DMS53 (cell line): ENCODE measurements at regions not wholly inside any gene's neighbourhood (a gene's known extent, or its start where the extent isn't known, plus 50 kb on each side); places are given as distances from the start of the nearest gene placed in this dataset.

Source experiments
- DNase-seq: peaks from one replicate; lab custom pipeline; 2025; lab: John Stamatoyannopoulos, UW

DNA sequence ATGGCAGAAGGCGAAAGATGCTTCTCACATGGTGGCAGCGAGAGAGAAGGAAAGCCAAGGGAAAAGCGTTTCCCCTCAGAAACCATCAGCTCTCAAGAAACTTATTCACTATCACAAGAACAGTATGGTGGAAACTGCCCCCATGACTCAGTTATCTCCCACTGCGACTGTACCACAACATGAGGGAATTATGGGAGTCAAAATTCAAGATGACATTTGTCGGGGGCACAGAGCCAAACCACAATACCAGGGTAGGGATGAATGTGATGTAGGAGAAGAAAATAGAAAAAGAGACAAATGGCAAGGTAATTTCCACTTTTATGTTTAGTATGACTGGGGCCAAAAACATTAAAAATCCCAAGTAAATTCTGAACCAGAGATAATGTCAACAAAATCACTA, 216.8 kb downstream of the TRIM36 start:
- no peak for DNase-seq

DNA sequence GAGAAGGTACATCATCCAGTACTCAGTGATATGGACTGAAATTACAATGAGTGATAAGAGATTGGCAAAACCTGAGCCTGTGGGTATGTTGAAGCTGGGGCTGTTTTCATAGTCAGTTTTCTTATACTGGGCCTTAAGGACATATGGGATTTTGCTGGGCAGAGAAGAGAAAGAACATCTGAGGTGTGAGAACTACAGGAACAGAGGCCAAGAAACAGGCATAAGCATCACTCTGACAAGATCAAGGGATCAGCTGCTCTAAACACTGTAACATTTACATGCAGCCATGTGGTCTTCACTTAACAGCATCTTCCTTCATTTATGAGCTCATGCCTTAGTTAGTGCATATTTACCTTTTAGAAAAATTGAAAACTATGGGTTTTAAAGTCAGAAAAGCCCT, 220.0 kb downstream of the TRIM36 start:
- no peak for DNase-seq

DNA sequence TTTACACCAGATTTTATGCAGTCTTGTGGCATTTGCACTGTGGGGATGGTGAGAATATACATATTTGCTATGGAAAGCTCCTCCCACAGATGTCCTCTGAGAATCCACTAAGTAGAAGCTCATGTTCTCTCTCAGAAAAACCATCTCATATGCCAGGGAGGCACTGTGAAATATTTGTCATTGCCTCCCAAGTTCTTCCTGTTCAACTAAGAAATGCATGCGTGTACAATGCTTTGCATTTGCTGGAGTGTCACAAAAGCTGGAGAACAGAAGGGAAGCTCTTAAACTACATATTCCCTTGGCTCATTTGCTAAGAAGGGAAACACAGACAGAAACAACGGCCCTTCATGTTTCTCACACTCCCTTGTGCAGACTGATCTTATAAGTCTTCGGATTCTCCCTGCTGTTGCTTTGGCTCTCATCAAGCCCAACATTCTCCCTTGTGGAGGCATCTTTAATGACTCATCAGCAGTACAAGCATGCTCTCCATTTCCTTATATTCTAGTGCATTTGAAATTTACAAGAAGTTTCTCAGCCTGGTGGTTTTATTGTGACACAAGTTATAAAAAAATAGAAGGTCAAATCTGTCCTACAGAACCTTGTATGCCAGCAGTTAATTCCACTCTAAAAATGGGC, 220.6 kb downstream of the TRIM36 start:
- no peak for DNase-seq

DNA sequence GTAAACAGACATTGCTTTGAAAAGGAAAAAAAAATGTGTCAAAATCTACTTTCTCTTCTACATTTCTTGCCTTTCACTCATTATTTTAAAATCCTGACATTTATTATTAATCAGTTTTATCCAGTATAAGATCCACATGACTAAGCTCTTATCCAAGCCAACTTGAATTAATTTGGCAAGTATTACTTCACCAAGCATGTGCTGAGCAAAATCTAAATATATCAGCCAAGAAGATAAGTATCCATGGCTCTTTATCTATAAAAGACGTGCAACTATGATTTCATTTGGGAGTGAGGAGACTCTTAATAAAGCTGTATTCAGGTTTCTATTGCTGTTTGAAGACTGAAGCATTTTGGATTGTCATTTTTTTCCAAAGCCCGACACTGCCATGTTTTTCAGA, 221.3 kb downstream of the TRIM36 start:
- no peak for DNase-seq

DNA sequence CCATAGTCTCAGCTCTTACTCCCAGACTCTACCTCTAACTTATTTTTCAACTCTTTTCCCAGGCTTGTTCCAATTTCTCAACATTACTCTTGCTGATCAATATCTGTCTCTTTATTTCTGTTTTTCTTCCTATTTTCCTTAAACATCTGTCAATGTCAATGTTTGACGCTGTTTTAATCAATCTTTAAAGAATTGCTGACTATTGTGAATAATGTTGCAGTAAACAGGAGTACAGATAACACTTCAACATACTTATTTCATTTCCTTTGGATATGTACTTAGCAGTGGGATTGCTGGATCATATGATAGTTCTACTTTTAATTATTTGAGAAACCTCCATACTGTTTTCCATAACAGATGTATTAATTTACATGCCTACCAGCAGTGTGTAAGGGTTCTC, 229.0 kb downstream of the TRIM36 start:
- DNase-seq: no peak

DNA sequence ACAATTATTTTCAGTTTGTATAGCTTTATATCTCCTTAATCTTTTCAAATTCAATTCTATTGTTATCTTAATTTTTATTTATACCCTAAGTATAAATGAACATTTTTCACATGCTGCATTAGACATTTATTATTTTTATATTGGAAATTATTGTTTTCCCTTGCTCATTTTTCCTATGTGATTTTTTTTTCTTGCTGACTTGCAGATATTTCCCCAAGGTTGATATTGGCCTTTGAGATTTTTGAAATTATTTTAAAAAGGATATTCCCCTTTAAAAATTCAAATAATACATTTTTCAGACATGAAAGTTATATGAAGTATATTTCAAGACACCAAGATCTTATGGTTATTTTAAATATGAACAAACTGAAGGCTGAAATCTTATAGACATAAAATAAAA, 234.2 kb downstream of the TRIM36 start:
- no peak for DNase-seq

DNA sequence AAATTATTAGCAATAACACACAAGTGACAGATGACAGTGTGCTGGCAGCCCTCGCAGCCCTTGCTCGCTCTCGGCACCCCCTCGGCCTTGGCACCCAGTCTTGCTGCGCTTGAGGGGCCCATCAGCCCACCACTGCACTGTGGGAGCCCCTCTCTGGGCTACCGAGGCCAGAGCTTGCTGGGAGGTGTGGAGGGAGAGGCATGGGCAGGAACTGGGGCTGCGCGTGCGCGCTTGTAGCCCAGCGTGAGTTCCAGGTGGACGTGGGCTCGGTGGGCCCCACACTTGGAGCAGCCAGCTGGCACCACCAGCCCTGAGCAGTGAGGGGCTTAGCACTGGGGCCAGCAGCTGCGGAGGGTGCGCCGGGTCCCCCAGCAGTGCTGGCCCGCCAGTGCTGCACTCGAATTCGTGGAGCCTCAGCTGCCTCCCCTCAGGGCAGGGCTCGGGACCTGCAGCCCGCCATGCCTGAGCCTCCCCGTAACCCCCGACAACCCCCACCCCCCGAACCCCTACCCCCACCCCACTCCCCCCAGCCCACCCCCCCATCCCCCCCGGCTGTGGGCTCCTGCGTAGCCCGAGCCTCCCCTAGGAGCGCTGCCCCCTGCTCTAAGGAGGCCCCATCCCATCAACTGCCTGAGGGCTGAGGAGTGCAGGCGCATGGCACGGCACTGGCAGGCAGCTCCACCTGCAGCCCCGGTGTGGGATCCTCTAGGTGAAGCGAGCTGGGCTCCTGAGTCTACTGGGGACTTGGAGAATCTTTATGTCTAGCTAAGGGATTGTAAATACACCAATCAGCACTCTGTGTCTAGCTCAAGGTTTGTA, 240.9 kb downstream of the TRIM36 start:
- no peak for DNase-seq

DNA sequence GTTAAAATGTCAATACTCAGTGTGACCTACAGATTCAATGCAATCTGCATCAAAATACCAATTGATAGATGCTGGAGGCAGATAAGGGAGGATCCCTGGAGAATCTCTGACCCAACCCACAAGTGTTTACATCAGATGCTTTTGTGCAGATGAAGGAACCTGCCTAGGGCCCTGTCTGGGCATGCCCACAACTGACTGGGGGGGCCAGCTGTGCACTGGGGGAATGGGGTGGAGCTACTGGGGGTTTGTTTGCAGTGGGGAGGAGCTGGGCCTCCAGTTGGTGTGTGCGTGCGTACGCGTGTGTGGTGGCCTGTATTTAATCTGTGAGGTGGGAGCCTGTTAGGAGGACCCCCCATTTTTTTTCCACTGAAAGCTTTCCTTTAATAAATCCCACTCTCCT, 244.9 kb downstream of the TRIM36 start:
- DNase-seq: no peak

DNA sequence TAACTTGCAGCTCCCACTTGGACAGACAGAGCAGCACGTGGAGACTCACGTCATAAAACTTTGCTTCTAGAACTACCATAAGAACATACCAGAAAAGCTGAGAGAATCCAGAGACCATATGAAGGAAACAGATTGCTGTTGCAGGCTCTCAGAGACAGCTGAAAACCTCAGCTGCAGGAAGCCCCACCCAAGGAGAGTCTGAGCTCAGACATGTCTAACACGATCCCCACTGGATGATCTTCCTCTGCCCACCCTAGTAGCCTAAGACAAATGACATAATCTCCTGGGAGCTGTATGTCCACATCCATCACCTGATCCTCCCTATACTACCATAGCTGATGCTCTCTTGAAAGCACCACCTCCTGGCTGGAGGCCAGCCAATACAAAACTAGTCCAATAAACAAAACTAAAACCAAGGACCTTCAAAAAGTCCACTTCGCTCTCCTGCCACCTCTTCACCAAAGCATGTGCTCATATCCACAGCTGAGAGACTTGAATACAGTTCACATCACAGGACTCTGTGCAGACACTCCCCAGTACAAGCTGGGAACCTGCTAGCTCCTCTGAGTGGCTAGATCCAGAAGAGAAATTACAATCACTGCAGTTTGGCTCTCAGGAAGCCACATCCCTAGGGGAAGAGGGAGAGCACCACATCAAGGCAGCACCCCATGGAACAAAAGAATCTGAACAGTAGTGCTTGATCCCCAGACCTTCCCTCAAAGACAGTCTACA, 257.4 kb downstream of the TRIM36 start:
- no peak for DNase-seq

DNA sequence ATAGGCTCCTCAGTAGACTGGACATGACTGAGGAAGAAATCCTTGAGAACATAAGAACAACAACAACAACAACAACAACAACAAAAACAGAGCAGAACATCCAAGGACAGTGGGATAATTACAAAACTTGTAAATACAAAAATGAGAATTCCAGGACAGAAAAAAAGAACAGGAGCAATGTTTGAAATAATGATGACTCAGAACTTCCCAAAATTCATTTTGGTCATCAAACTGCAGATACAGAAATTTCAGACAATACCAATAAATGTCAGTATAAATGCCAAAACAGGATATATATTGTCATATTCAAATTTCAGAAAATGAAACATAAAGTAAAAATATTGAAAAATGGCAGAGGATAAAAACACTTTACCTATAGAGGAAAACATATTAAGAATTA, 259.0 kb downstream of the TRIM36 start:
- no peak for DNase-seq

DNA sequence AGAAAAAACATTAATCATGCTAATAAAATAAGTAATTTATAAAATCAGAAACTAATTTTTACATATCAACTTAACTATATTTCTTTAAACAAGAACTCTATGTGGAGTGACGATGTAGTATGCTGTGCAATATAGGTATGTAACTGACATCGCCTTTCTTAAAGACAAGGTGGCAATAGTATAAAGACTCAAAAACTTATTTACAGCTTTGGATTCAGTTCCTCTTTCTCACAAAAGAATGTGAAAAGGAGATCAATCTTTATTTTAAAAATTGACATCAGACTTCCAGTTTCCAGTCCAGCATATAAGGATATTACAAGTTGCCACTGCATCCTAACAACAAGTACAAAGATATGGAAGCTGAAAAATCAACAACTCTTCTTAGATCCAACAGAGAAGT, 260.3 kb downstream of the TRIM36 start:
- DNase-seq: no peak

DNA sequence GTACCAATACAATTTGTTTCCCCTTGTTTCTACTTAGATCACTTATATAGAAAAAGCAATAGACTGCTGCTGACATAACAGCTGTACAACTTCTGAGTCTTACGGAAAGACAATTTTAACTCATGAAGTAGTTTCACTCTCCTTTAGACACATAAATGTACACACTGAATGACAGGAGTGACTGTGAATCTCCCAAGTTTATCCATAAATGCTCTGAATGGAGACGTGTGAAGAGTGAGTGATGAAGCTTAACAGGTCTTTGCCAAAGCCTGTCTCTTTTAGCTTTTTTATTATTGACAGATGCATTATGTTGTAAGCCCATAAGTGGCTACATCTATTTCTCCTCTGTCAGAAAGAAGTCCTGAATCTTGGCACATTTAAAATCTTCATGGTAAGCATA, 265.9 kb downstream of the TRIM36 start:
- DNase-seq: no peak

DNA sequence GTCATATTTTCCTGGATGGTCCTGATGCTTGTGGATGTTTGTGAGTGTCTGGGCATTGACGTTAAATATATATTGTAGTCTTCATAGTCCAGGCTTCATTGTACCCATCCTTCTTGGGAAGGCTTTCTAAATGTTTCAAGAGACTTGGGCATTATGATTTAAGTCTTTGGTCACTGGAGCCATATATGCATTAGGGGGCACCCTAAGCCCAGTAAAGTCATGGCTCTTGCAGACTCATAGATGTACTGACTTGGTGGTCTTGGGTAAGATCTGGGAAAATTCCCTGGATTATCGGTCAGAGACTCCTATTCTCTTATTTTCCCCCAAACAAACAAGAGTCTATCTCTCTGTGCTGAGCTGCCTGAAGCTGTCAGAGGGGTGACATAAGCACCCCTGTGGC, 271.1 kb downstream of the TRIM36 start:
- DNase-seq: peak; percentile 2

DNA sequence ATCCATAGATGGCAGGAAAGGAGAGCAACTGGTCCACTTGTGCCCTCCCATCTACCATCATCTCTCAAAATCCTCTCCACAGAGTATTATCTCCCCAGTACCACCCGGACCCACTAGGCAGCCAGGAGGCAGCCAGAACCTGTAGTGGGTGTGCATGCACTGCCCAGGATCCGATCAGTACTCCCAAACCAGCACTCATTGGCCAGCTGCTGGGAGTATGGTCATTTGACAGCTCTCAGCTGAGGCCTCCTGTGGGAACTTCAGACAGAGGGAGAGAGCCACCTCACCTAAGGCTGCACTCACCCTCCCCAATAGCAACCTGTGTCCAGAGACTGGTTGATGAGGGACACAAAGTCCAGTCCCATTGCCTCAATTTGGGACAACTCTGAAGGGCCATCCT, 286.0 kb downstream of the TRIM36 start:
- no peak for DNase-seq

DNA sequence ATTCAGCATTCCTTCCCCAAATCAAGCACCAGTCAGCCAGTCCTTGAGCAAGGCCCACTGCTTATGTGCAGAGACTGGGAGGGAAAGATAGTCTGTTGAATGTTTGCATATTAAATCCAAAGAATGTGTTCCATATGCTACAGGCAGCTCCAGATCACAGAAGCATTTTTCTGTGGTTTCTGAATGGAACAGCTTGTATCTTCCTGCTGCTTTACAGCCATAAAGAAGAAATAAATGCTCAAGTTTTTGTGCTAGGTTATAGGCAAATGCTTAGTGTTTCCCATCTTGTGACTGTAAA, 310.3 kb downstream of the TRIM36 start:
- DNase-seq: no peak

DNA sequence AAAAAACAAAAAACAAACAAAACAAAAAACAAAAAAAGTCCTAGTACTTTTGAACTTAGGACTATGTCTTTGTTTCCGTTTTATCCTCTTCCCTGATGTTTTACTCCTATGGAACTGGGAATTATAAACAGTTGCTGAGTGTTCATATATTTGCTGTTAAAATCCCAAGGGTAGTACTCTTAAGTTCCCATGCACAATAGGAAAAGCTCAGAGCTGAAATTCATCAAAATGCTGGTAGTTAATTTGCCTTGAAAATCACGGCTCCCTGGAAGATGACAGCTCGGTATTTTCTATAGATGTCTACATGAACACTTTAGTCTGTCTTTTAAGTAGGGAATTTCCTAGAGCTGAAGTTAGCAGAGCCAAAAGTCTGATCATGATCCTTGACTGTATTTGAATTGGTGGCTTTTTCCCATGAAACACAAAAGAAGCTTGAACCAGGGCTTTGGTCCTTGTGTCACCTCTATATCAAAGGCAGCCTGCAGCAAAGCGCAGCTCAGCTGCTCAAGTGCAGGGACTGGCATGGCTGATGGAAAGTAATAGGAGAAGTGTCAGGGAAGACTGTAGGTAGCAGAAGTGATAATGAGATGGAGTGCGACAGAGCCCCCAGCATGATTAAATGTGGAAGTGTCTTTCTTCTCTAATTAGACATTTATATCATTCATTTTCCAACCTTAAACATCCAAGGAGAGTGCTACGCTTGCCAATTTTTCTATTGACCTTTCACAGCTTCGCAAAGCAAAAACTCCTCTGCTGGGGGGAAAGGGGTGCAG, 310.9 kb downstream of the TRIM36 start:
- DNase-seq: no peak

DNA sequence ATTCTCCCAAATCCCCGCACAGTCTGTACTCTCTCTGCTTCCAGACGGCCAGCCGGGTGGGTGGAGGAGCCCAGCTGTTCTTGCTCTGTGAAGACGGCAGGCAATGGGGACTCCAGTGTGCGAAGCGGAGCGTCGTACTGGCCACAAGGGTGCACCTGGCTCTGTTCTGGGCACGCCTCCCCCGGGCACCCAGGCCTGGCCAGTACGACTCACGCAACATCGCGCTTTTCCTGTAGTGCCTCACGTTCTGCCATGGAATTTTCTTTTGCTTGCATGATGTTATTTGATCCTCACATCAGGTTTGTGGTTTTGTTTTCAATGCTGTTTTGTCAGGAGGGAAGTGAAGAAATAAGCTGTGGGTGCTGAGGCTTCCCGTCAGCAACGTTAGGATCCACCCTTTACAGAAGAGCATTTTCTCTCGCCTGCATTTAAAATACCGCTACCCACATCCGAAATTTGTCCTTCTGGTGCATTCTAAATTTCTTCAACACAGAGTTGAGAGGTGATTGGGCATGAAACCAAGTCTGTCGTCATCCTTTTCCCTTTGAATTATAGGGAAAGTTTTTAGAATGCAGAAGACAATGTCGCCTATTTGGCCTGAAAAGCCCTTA, 311.7 kb downstream of the TRIM36 start:
- peak; percentile 36 for DNase-seq

DNA sequence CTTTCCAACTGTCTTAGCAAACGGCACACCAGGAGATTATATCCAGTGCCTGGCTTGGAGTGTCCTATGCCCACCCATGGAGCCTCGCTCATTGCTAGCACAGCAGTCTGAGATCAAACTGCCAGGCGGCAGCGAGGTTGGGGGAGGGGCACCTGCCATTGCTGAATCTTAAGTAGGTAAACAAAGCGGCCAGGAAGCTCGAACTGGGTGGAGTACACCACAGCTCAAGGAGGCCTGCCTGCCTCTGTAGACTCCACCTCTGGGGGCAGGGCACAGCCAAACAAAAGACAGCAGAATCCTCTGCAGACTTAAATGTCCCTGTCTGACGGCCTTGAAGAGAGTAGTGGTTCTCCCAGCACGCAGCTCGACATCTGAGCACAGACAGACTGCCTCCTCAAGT, 325.0 kb downstream of the TRIM36 start:
- peak; percentile 4 for DNase-seq

DNA sequence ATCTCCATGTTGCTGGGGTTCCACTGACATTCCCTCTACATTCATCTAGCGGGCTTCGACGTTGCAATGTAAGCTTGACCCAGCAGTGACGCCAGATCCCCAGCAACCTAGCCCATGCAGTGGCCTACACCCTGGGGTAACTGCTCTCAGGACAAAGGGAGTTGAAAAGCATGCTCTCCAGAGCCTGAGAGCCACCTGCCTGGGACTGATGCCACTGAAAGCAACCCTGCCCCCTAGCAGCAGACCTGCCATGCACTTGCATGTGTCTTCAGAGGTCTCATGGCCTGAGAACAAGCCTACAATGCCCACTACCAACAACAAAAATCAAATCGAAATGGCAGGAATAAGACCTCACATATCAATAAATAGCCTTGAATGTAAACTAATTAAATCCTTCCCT, 330.3 kb downstream of the TRIM36 start:
- no peak for DNase-seq

DNA sequence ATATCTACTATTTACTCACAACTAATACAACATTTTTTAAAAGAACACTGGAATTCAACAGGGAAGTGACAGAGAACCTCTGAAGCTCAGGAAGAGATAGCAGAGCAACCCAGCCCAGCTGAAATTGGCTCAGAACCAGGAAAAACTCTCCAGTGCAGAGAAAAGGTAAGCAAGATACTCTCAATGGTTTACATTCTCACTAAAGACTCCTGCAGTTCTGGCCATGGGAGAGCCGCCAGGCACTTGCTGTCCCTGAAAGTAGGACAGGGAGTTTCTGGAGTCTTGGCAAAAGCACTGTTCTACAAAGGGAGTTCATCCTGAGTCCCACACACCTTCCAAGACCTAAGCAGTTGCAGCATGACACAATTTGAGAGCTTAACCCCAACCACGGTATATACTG, 330.8 kb downstream of the TRIM36 start:
- no peak for DNase-seq

DNA sequence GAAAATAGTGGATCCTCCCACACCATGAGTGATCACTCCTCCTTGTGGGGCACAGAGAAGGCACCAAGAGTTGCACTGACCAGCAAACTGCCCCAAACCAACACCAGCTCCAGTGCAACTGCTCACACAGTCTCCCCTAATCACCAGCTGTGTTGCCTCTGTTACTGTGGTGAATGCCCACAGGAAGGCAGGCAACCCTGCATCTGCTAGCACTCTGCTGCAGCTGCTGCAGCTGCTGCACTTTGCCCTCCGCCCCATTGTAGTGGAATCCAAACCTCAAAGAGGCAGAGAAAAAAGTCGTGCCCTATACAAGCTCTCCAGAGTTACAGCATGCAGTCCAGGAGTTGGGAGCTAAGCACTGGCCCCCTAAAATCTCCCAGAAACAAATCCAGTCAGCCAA, 339.6 kb downstream of the TRIM36 start:
- DNase-seq: peak; percentile 57

DNA sequence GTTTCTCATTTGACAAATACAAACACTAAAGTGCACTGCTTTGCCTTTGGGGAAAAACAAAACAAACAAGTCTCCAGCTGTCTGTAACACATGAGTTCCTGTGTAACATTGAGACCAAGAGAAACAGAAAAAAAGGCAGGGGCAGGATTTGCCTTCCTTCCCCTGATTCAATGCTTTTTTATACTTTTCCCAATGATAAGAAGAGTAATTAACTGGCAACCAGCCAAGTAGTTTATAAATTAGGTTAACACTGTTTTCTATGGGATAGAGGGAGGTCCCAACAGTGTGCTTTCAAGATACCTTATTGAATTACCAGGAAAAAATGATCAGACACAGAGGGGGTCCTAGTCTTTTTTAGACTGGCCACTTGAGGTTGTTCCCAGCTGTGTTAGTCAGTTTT, 346.8 kb downstream of the TRIM36 start:
- peak; percentile 58 for DNase-seq
